LNCAP (cell line): ENCODE measurements at regions not wholly inside any gene's neighbourhood (a gene's known extent, or its start where the extent isn't known, plus 50 kb on each side); places are given as distances from the start of the nearest gene placed in this dataset.

Source experiments
- CTCF ChIP-seq: fragments of 450-650 bp; IDR thresholded peaks from 2 replicates; pipeline ENCODE4 v1.5.1; 2017; ENCODE audit warnings: mild to moderate bottlenecking

- no peak for TF ChIP-seq CTCF
These were observed 860.4 kb downstream of the USP25 start for GRCh38 chr21:16590186-16590585.

DNA sequence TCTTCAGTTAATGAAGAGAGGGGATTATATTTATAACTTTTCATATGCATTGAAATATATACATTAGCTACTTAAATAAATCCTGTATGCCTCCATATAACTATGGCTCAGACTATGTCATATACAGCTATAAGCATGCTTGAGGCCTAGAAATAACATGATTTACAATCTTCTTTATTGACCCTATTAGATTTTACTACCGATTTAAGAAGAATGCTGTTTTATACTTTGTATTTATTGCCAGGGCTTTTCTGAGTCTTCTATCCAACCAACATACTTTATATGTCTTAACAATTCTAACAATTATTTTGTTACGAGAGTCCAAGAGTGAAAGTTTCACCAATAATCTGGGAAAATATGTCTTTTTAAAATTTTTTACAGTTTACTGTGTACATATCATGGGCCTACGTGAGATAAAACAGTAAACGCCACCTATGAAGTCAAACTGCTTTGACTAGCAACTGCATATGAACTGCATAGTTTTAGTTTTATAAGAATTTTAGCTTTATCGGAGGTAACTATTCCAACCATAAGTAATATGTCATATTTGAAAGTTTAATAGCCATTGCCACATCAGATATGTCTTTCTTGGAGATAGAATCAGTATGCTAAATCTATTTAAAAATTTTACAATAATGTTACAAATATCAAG lies 861.0 kb downstream of the USP25 start:
- no peak for TF ChIP-seq CTCF

DNA sequence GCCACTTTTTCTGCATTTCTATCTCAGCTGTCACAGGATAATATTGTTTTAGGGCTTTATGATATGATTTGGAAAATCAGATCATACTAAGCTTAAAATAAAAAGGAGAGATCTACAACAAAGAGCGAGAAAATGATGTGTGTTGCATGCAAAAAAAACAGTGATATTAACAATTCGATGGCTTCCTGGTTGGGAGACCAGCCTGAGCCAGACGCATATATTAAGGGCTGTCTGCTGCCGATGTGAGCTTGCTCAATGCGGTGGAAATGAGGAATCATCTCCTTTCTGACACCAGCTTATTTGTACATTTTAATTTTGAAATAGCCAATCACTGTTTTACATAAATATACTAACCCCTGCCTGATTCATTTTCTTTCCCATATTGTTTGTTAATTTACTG lies 862.6 kb downstream of the USP25 start:
- TF ChIP-seq CTCF: no peak

GRCh38 chr21:16594191-16594590 lies 864.4 kb downstream of the USP25 start:
- no peak for TF ChIP-seq CTCF

DNA sequence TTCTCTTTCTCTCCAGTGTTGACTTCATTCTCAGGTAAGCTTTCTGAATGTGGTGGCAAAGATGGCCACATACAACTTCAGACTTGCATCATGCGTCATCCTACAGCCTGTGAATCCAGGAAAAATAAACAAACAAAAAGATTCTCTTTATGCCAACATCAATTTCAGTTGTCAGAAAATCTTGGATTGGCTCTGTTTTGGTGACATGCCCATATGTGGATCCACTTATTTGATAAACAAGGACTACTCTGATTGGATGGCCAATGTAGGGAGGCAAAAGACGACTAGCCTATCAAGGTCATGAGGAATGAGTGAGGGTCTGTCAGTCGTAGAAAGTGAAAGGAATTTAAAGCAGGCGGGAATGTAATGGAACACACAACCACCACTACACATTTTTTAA lies 866.6 kb downstream of the USP25 start:
- TF ChIP-seq CTCF: no peak

DNA sequence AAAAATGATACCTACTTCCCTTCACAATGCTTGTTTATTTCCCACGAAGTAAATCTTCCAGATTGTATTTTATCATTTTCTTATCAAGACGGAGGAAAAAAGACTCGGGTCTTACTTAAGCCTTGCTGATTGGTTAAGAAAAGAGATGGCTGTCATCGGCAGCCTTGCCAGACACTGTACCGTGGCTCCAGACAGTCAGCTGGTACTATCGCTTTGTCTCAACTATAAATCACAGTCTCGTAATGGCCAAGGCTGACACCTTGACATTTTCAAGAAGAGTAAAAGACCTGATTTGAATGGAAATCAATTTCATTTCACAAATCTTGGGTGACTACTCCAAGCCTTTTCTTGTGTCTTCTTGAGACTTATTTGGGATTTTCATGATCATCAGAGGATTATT lies 868.0 kb downstream of the USP25 start:
- no peak for TF ChIP-seq CTCF

GRCh38 chr21:16605597-16605996 lies 875.8 kb downstream of the USP25 start:
- no peak for TF ChIP-seq CTCF

DNA sequence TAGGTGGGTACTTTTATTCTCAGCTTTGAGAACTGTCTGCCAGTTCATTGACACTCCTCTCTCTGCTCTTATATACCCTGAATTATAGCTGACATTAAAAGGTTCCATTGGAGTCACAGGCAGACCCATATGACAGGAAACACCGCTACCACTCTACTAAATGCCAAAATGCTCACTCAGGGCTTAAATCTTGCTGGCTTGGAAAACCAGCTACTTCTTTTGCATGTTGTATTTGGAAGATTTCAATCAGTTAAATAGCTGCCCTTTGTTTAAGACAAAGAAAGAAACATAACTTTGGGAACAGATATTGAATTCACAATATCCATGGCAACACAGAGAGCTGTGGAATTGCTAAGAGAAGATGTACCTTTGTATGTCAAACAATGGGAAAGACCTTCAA lies 876.5 kb downstream of the USP25 start:
- no peak for TF ChIP-seq CTCF
